ENCODE measurements at regions not wholly inside any gene's neighbourhood (a gene's known extent, or its start where the extent isn't known, plus 50 kb on each side); places are given as distances from the start of the nearest gene placed in this dataset.

- in situ Hi-C loops (cut with HindIII; ENCODE audit: extremely low pct_ligation_motif_present, low pct_unique_long_range_greater_than_20kb) = no loop called here
- WGBS (ENCODE audit: low lambda C conversion rate) = 10% methylated on average over 9 of the region's 9 CpGs
- FAIRE-seq = no peak
- peak; percentile 48 to 68; a peak in 2 of 4 replicates for TF ChIP-seq MAFK (conservative IDR thresholded peaks at IDR 0.05 in 1 of 2, IDR thresholded peaks at IDR 0.05 in 1 of 2; ENCODE audit: low read length in 2 of 2)
- peak; percentile 47 for TF ChIP-seq MAFF (IDR thresholded peaks at IDR 0.05; ENCODE audit: low read depth, low read length)
- TF ChIP-seq ZKSCAN8 (CRISPR knock-in tag; IDR thresholded peaks at IDR 0.05; ENCODE audit: borderline replicate concordance) = no peak
- no peak for DNase-seq (ENCODE audit: low spot score)
- Histone ChIP-seq H2AFZ (ENCODE audit: low read length) (no peak overlapping the region), H3K9ac (ENCODE audit: insufficient read depth, low read depth, low read length) (no peak overlapping the region), H3K27ac (ENCODE audit: extremely low read length, insufficient read depth, low read length) (no peak overlapping the region), H3K4me1 (ENCODE audit: insufficient read depth, low read length) (no peaks in the 10 kb centered on the region), H4K20me1 (ENCODE audit: insufficient read depth, low read length) (no peaks in the 10 kb centered on the region), H3K79me2 (ENCODE audit: insufficient read depth, low read length) (no peaks in the 10 kb centered on the region), H3K4me2 (ENCODE audit: low read depth, low read length) (no peak overlapping the region), H3K27me3 (ENCODE audit: control insufficient read depth in 1 of 2, insufficient read depth in 2 of 2, low read length in 2 of 2) (peaks cover 0 to 4% of the 10 kb centered on the region in 2 experiments; a peak in 2 of 5 replicates), H3K9me3 (ENCODE audit: low read length) (no peaks in the 10 kb centered on the region), H3K36me3 (replicated peaks in 1 of 2; ENCODE audit: control insufficient read depth in 1 of 2, insufficient read depth in 2 of 2, low read length in 2 of 2) (no peaks in the 10 kb centered on the region), H3K4me3 (replicated peaks in 1 of 3; ENCODE audit: insufficient read depth in 1 of 3, low read depth in 2 of 3, low read length in 3 of 3) (no peak overlapping the region)
- POLR2A ChIA-PET = no interaction called here
- intact Hi-C loops (cut with micrococcal nuclease; ENCODE audit: unreplicated experiment) = no loop called here
- CTCF ChIA-PET (ENCODE audit: low intra/inter-chr PET ratio, low total read pairs) = no interaction called here
- BruUV-seq (replicated peaks) = no TSS peak
- no peak for ATAC-seq
Measured at GRCh38 chr3:38969317-38970235, 82.2 kb downstream of the SCN11A start.

- no peaks in the 10 kb centered on the region for H3K4me1 ChIP-seq (ENCODE audit: insufficient read depth, low read length)
- WGBS (ENCODE audit: low lambda C conversion rate) = 11% methylated on average over 2 of the region's 2 CpGs
- H3K79me2 ChIP-seq (ENCODE audit: insufficient read depth, low read length) = no peaks in the 10 kb centered on the region
- no peak for DNase-seq (ENCODE audit: low spot score)
- no peak overlapping the region for H2AFZ ChIP-seq (ENCODE audit: low read length)
- H3K27me3 ChIP-seq (ENCODE audit: control insufficient read depth in 1 of 2, insufficient read depth in 2 of 2, low read length in 2 of 2) = peaks cover 0 to 4% of the 10 kb centered on the region in 2 experiments; a peak in 2 of 5 replicates
- no peak overlapping the region for H3K4me2 ChIP-seq (ENCODE audit: low read depth, low read length)
- no TSS peak for BruUV-seq (replicated peaks)
- H3K4me3 ChIP-seq (replicated peaks in 1 of 3; ENCODE audit: insufficient read depth in 1 of 3, low read depth in 2 of 3, low read length in 3 of 3) = no peak overlapping the region
- H3K9ac ChIP-seq (ENCODE audit: insufficient read depth, low read depth, low read length) = no peak overlapping the region
- no peak for FAIRE-seq
- H3K9me3 ChIP-seq (ENCODE audit: low read length) = no peaks in the 10 kb centered on the region
- H3K27ac ChIP-seq (ENCODE audit: extremely low read length, insufficient read depth, low read length) = no peak overlapping the region
- ChIA-PET CTCF (ENCODE audit: low intra/inter-chr PET ratio, low total read pairs) (no interaction called here), POLR2A (no interaction called here)
- intact Hi-C loops (cut with micrococcal nuclease; ENCODE audit: unreplicated experiment) (no loop called here), in situ Hi-C loops (cut with HindIII; ENCODE audit: extremely low pct_ligation_motif_present, low pct_unique_long_range_greater_than_20kb) (no loop called here)
- no peaks in the 10 kb centered on the region for H3K36me3 ChIP-seq (replicated peaks in 1 of 2; ENCODE audit: control insufficient read depth in 1 of 2, insufficient read depth in 2 of 2, low read length in 2 of 2)
- no peaks in the 10 kb centered on the region for H4K20me1 ChIP-seq (ENCODE audit: insufficient read depth, low read length)
- no peak for ATAC-seq
- no peak for TF ChIP-seq ZNF564 (CRISPR knock-in tag; IDR thresholded peaks at IDR 0.05)
- TF ChIP-seq ZBTB39 (CRISPR knock-in tag; IDR thresholded peaks at IDR 0.05) = no peak
- TF ChIP-seq PRMT3 (CRISPR knock-in tag; IDR thresholded peaks at IDR 0.05; ENCODE audit: borderline replicate concordance, low read depth) = no peak
- TF ChIP-seq NRL (CRISPR knock-in tag; IDR thresholded peaks at IDR 0.05; ENCODE audit: borderline replicate concordance) = no peak
- TF ChIP-seq ZNF850 (CRISPR knock-in tag; conservative IDR thresholded peaks at IDR 0.05) = no peak
- TF ChIP-seq ZNF264 (CRISPR knock-in tag; IDR thresholded peaks at IDR 0.05) = no peak
- no peak for TF ChIP-seq ZNF431 (CRISPR knock-in tag; IDR thresholded peaks at IDR 0.05; ENCODE audit: borderline replicate concordance, low read depth)
- TF ChIP-seq DR1 (CRISPR knock-in tag; IDR thresholded peaks at IDR 0.05) = no peak
- no peak for TF ChIP-seq ASH2L (IDR thresholded peaks at IDR 0.05; ENCODE audit: insufficient read length, low read depth, low read length)
Measured at GRCh38 chr3:38968891-38969290, 82.9 kb downstream of the SCN11A start.
